ENCODE measurements at regions not wholly inside any gene's neighbourhood (a gene's known extent, or its start where the extent isn't known, plus 50 kb on each side); places are given as distances from the start of the nearest gene placed in this dataset.

GRCh38 chr6:19719691-19720128 is 117.5 kb upstream of the ID4 start (continued):
- TF ChIP-seq RBM14 (IDR thresholded peaks at IDR 0.05; ENCODE audit: borderline replicate concordance, insufficient read depth, low read depth, low read length) = no peak
- TF ChIP-seq RFX5 (IDR thresholded peaks at IDR 0.05; ENCODE audit: low read depth, low read length) = no peak
- TF ChIP-seq ZNF830 (CRISPR knock-in tag; IDR thresholded peaks at IDR 0.05) = no peak

DNA sequence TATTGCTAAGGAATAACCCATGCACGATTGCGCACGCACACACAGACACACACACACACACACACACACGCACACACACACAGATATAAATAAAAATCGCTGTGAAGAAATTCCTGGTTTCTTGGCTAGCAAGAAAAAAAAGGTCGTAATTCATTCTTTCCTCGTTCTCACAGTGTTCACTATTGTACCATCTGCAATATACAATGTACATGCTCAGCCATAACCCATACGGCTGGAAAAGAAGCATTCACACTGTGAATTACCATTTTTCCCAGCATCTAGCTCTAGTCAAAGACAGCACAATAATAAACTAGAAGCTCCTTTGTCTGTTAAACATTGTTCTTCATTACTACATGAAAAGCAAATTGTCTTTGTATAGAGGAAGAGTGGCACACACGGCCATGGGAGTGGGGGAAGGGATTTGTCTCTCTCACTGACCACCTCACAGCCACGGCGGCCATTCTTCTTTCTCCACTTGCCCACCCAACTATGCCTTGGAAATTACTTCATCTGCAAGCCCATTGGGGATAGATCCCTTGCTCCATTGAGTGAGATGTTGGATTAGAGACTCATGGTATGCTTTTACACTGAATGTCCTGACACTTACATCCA is 115.3 kb upstream of the ID4 start:
- no TSS peak for BruUV-seq (replicated peaks)
- Histone ChIP-seq H2AFZ (ENCODE audit: low read depth, low read length) (no peak overlapping the region), H3K9ac (ENCODE audit: insufficient read depth in 1 of 2, low read depth in 2 of 2, low read length in 2 of 2) (no peak overlapping the region), H3K79me2 (ENCODE audit: control insufficient read depth, insufficient read depth, low read length) (no peaks in the 10 kb centered on the region), H3K27me3 (ENCODE audit: control insufficient read depth in 2 of 2, insufficient read depth in 2 of 2, low read length in 2 of 2) (no peaks in the 10 kb centered on the region), H3K4me3 (no peak overlapping the region), H3K4me1 (replicated peaks in 1 of 2; ENCODE audit: control insufficient read depth in 2 of 2, insufficient read depth in 2 of 2, low read length in 2 of 2) (no peaks in the 10 kb centered on the region), H3K36me3 (ENCODE audit: control insufficient read depth, insufficient read depth, low read length) (no peaks in the 10 kb centered on the region), H3K9me1 (ENCODE audit: control insufficient read depth, insufficient read depth, low read length) (peaks cover 3% of the 10 kb centered on the region), H3K27ac (ENCODE audit: extremely low read depth, low read depth, low read length) (no peak overlapping the region), H3K4me2 (ENCODE audit: insufficient read depth, low read length) (no peak overlapping the region), H3K9me3 (replicated peaks; ENCODE audit: control insufficient read depth, insufficient read depth, low read depth, low read length) (no peaks in the 10 kb centered on the region), H4K20me1 (replicated peaks; ENCODE audit: control insufficient read depth, insufficient read depth, low read length) (no peaks in the 10 kb centered on the region)
- ATAC-seq (no peak), FAIRE-seq (no peak), DNase-seq (ENCODE audit: extremely low read depth in 1 of 4, low spot score in 3 of 4) (no peak)
- intact Hi-C loops (cut with micrococcal nuclease) = no loop called here
- in situ Hi-C loops (cut with MboI) = no loop called here
- TF ChIP-seq RBBP5 (IDR thresholded peaks at IDR 0.05; ENCODE audit: borderline replicate concordance, insufficient read depth, low read length, poor library complexity, severe bottlenecking) (no peak), ZBTB7A (IDR thresholded peaks at IDR 0.05; ENCODE audit: borderline replicate concordance, control insufficient read depth, low read depth, low read length) (no peak)
- POLR2A ChIA-PET = no interaction called here
- under 1% methylated on average over 11 of the region's 11 CpGs for WGBS (ENCODE audit: insufficient coverage, low coverage, missing lambda C conversion rate)
- CTCF ChIA-PET (ENCODE audit: low intra/inter-chr PET ratio) = no interaction called here
